GM18511 (cell line): ENCODE measurements at regions not wholly inside any gene's neighbourhood (a gene's known extent, or its start where the extent isn't known, plus 50 kb on each side); places are given as distances from the start of the nearest gene placed in this dataset.
"Not testable (repeated sequence)": the region's sequence is repeated elsewhere in the genome, so short reads cannot be mapped to it uniquely, and the experiment has no call there.

Source experiments
- ATAC-seq: cut with Tn5 transposase; IDR thresholded peaks from one replicate; pipeline ENCODE4 v1.9.1; 2021; ENCODE audit warnings: mild to moderate bottlenecking, moderate library complexity; ENCODE audit not compliant: unreplicated experiment

GRCh38 chr7:131653418-131654248 is 97.2 kb upstream of the PODXL start:
- no peak for ATAC-seq

- ATAC-seq: no peak
These were observed 96.5 kb upstream of the PODXL start for GRCh38 chr7:131652934-131653333.

- ATAC-seq: no peak
These were observed 95.8 kb upstream of the PODXL start for GRCh38 chr7:131652194-131652593.

- no peak for ATAC-seq
These were observed 93.5 kb upstream of the PODXL start for GRCh38 chr7:131649879-131650278.

- no peak for ATAC-seq
These were observed 92.6 kb upstream of the PODXL start for GRCh38 chr7:131649003-131649541.

GRCh38 chr7:131648491-131648890 is 92.1 kb upstream of the PODXL start:
- no peak for ATAC-seq

- no peak for ATAC-seq
These were observed 89.8 kb upstream of the PODXL start for GRCh38 chr7:131646203-131646602.

- ATAC-seq: no peak
These were observed 86.0 kb upstream of the PODXL start for GRCh38 chr7:131642429-131642828.

- no peak for ATAC-seq
These were observed 84.3 kb upstream of the PODXL start for GRCh38 chr7:131640686-131641085.

- no peak for ATAC-seq
These were observed 82.4 kb upstream of the PODXL start for GRCh38 chr7:131638641-131639430.

GRCh38 chr7:131637859-131638258 is 81.4 kb upstream of the PODXL start:
- ATAC-seq: no peak

GRCh38 chr7:131636092-131636491 is 79.7 kb upstream of the PODXL start:
- ATAC-seq: no peak

- not testable (repeated sequence) for ATAC-seq
These were observed 77.8 kb upstream of the PODXL start for GRCh38 chr7:131634197-131634596.

- no peak for ATAC-seq
These were observed 77.0 kb upstream of the PODXL start for GRCh38 chr7:131633342-131633843.

- no peak for ATAC-seq
These were observed 74.0 kb upstream of the PODXL start for GRCh38 chr7:131630427-131630826.

GRCh38 chr7:131629217-131629882 is 72.9 kb upstream of the PODXL start:
- no peak for ATAC-seq

GRCh38 chr7:131628634-131629033 is 72.2 kb upstream of the PODXL start:
- ATAC-seq: no peak

- ATAC-seq: no peak
These were observed 71.3 kb upstream of the PODXL start for GRCh38 chr7:131627735-131628190.

- ATAC-seq: no peak
These were observed 70.2 kb upstream of the PODXL start for GRCh38 chr7:131626643-131627042.

- no peak for ATAC-seq
These were observed 69.5 kb upstream of the PODXL start for GRCh38 chr7:131625817-131626372.

GRCh38 chr7:131625345-131625744 is 68.9 kb upstream of the PODXL start:
- not testable (repeated sequence) for ATAC-seq
